Activated B cell treated with CpG ODN at 0.5 μM for 24 hours (primary cell): ENCODE measurements at regions not wholly inside any gene's neighbourhood (a gene's known extent, or its start where the extent isn't known, plus 50 kb on each side); places are given as distances from the start of the nearest gene placed in this dataset.

Source experiments
- ATAC-seq: fragments of 200-7000 bp; cut with Tn5 transposase; one replicate; pipeline ENCODE4 v1.10.0; 2021; ENCODE audit warnings: low read depth, mild to moderate bottlenecking, moderate library complexity
- CTCF ChIA-PET: fragments of 350-600 bp; sonication (Branson Sonifier 250); formaldehyde crosslinking; loops from one replicate; lab custom pipeline; 2021; ENCODE audit warnings: antibody characterized with exemption; lab: Charles Lee
- POLR2A ChIA-PET: fragments of 350-600 bp; sonication (Branson Sonifier 250); formaldehyde crosslinking; loops from one replicate; lab custom pipeline; 2021; ENCODE audit warnings: antibody characterized with exemption; lab: Charles Lee
- DNase-seq: peaks from one replicate; pipeline ENCODE4 v3.0.0; 2022
- H3K27ac Mint-ChIP-seq: one replicate; pipeline ENCODE4 v1.8.0; 2020; ENCODE audit warnings: mixed read lengths
- H3K27me3 Mint-ChIP-seq: one replicate; pipeline ENCODE4 v1.8.0; 2021; ENCODE audit warnings: mixed read lengths
- H3K36me3 Mint-ChIP-seq: one replicate; pipeline ENCODE4 v1.8.0; 2021; ENCODE audit warnings: low read depth, mixed read lengths
- H3K4me1 Mint-ChIP-seq: one replicate; pipeline ENCODE4 v1.8.0; 2021; ENCODE audit warnings: mixed read lengths
- H3K4me3 Mint-ChIP-seq: one replicate; pipeline ENCODE4 v1.8.0; 2020; ENCODE audit warnings: mild to moderate bottlenecking, mixed read lengths
- H3K9me3 Mint-ChIP-seq: one replicate; pipeline ENCODE4 v1.8.0; 2020; ENCODE audit warnings: mixed read lengths
- intact Hi-C: fragments of 100-400 bp; cut with micrococcal nuclease; formaldehyde crosslinking; loops from one replicate; pipeline ENCODE4 v1.15.1; 2024
- TF ChIP-seq, protein P1 (sequence below): fragments of 200-600 bp; IDR thresholded peaks from one replicate; pipeline ENCODE4 v1.8.0; 2022; ENCODE audit warnings: antibody characterized with exemption, mild to moderate bottlenecking

DNA sequence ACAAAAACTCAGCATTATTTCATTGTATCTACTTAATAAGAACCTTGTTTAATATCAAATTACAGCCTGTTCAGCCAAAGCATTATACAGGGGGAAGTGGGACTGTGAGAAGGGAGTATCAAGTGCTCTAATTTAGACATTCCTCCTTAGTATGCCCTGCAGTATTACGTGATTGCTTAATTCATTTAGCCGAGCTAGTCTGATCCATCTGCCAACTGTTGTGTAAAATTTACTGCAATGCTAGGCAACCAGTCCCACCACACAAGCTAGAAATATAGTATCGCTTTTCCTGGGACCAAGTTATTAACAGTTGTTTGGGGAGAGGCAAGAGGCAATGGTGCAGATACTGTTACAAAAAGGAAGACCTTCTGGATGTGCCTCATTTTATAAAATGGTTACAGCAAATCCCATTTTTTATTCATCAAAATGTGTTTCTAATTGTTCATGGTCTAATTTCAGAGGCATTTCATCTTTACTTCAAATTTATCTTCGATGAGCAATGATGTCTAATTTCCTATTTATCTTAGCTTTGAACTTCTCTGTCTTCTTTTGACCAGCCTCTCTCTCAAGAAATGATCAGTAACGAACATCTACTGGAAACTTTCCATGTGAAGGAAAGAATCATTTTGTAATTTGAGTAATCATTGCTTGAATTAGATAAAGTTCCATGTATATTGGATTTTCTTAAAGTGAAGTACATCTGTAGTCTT lies 283.3 kb downstream of the DUSP10 start:
- ChIA-PET POLR2A (no interaction called here), CTCF (no interaction called here)
- intact Hi-C loops = no loop called here
- TF ChIP-seq, protein P1, sequence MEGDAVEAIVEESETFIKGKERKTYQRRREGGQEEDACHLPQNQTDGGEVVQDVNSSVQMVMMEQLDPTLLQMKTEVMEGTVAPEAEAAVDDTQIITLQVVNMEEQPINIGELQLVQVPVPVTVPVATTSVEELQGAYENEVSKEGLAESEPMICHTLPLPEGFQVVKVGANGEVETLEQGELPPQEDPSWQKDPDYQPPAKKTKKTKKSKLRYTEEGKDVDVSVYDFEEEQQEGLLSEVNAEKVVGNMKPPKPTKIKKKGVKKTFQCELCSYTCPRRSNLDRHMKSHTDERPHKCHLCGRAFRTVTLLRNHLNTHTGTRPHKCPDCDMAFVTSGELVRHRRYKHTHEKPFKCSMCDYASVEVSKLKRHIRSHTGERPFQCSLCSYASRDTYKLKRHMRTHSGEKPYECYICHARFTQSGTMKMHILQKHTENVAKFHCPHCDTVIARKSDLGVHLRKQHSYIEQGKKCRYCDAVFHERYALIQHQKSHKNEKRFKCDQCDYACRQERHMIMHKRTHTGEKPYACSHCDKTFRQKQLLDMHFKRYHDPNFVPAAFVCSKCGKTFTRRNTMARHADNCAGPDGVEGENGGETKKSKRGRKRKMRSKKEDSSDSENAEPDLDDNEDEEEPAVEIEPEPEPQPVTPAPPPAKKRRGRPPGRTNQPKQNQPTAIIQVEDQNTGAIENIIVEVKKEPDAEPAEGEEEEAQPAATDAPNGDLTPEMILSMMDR = no peak
- Mint-ChIP-seq H3K4me1 (no peaks in the 10 kb centered on the region), H3K27me3 (peaks cover 3% of the 10 kb centered on the region), H3K27ac (no peak overlapping the region), H3K9me3 (no peaks in the 10 kb centered on the region), H3K36me3 (no peaks in the 10 kb centered on the region), H3K4me3 (no peak overlapping the region)
- DNase-seq (no peak), ATAC-seq (no peak)

DNA sequence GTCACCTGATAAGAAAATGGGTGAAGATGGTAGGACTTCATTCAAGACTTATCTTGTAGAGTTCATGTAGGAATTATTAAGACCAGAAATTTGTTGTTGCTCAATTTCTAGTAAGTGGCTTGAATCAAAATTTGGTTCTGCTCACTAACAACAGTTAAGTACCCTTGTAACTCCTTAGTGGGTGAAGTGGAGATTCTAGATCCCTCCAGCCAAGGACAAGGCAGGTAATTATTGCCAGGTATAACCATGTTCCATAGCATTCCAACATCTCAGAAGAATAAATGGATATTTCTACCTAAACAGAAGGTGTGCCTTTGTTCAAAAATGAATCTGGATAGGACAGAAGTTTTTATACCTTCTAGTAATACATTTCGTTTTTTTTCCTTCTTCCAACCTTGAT lies 282.3 kb downstream of the DUSP10 start:
- ChIA-PET CTCF (no interaction called here), POLR2A (no interaction called here)
- H3K27ac Mint-ChIP-seq = no peak overlapping the region
- intact Hi-C loops = no loop called here
- no peaks in the 10 kb centered on the region for H3K36me3 Mint-ChIP-seq
- TF ChIP-seq, protein P1 = no peak
- no peak for ATAC-seq
- no peaks in the 10 kb centered on the region for H3K9me3 Mint-ChIP-seq
- no peak overlapping the region for H3K4me3 Mint-ChIP-seq
- no peaks in the 10 kb centered on the region for H3K4me1 Mint-ChIP-seq
- peaks cover 3% of the 10 kb centered on the region for H3K27me3 Mint-ChIP-seq
- no peak for DNase-seq

DNA sequence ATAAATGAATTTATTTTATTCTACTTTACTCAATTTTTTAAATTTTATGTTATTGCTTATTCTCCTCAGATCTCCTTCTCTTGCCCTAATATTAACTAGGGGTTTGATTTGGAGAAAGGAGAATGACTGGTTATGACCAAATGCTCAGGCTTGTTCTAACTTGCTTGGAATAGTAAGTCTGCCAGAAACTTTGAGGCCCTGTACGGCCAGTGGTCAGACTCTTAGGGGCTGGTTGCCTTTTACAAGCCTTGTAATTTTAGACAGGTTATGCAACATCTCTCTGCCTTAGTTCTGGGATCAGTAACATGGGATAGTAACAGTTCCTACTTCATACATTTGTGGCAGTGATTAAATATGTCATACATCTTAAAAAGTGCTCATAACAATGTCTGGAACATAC lies 279.5 kb downstream of the DUSP10 start:
- ChIA-PET POLR2A (no interaction called here), CTCF (no interaction called here)
- TF ChIP-seq, protein P1 = no peak
- Mint-ChIP-seq H3K9me3 (peaks cover 4% of the 10 kb centered on the region), H3K27ac (no peak overlapping the region), H3K4me3 (no peak overlapping the region), H3K36me3 (no peaks in the 10 kb centered on the region), H3K27me3 (peaks cover 8% of the 10 kb centered on the region), H3K4me1 (no peaks in the 10 kb centered on the region)
- no peak for DNase-seq
- intact Hi-C loops = no loop called here
- ATAC-seq = no peak

DNA sequence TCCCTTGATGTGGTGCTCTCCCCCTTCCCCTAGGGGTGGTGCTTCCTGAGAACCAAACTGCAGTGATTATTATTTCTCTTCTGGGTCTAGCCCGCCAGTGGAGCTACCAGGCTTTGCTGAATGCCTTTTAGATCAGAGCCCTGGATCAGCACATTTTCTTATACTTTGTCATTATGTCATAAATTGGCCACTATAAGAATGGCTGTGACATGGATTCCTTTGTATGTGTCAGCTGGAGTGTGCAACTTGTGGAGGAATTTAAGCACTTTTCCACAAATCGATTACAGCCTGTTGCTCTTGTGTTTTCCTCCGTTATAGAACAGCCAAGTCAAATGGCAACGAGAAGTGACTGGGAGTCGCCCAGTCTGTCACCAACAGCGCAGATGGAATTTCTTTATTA lies 273.3 kb downstream of the DUSP10 start:
- DNase-seq (no peak), ATAC-seq (no peak)
- no peaks in the 10 kb centered on the region for H3K36me3 Mint-ChIP-seq
- H3K27ac Mint-ChIP-seq = no peak overlapping the region
- H3K4me3 Mint-ChIP-seq = no peak overlapping the region
- peaks cover 24% of the 10 kb centered on the region for H3K27me3 Mint-ChIP-seq
- H3K9me3 Mint-ChIP-seq = peaks cover 16% of the 10 kb centered on the region
- intact Hi-C loops = no loop called here
- ChIA-PET CTCF (no interaction called here), POLR2A (no interaction called here)
- H3K4me1 Mint-ChIP-seq = no peaks in the 10 kb centered on the region
- TF ChIP-seq, protein P1 = no peak

DNA sequence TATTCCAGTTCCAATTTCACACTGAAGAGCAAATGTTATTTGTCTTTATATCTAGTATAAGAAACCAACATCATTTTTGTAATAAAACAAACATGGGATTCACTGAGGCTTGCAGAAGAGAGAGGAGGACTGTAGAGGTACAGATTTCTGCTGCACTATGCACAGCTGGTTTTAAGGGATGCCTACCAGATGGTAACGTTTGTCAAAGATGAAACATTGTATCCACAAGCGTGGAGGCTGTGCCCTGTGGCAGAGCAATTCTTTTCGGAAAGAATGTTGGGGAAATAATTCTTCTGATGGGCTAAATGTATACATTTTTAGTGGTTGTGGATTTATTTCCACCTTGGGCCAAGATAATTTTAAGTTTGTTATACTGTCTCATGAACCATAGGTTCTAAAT lies 272.4 kb downstream of the DUSP10 start:
- POLR2A ChIA-PET = no interaction called here

More for the DNA sequence above, 272.4 kb downstream of the DUSP10 start:
- ATAC-seq (no peak), DNase-seq (no peak)
- no peak overlapping the region for H3K27ac Mint-ChIP-seq
- H3K9me3 Mint-ChIP-seq = peaks cover 16% of the 10 kb centered on the region
- H3K4me3 Mint-ChIP-seq = no peak overlapping the region
- no peaks in the 10 kb centered on the region for H3K4me1 Mint-ChIP-seq
- intact Hi-C loops = no loop called here
- peaks cover 26% of the 10 kb centered on the region for H3K27me3 Mint-ChIP-seq
- TF ChIP-seq, protein P1 = no peak
- CTCF ChIA-PET = no interaction called here
- H3K36me3 Mint-ChIP-seq = no peaks in the 10 kb centered on the region
